Muscle of leg (tissue), 3 donors: ENCODE measurements at regions not wholly inside any gene's neighbourhood (a gene's known extent, or its start where the extent isn't known, plus 50 kb on each side); places are given as distances from the start of the nearest gene placed in this dataset.
"Not testable (repeated sequence)": the region's sequence is repeated elsewhere in the genome, so short reads cannot be mapped to it uniquely, and the experiment has no call there.

Source experiments
- DNase-seq: peaks from one replicate; pipeline ENCODE4 v3.0.0; 2013
- H3K27ac ChIP-seq: one replicate; pipeline ENCODE4 v1.5.1; 2013; ENCODE audit warnings: mild to moderate bottlenecking, low read length, control low read depth
- H3K27me3 ChIP-seq: one replicate; pipeline ENCODE4 v1.6.1; 2013; ENCODE audit warnings: low read length; ENCODE audit not compliant: control insufficient read depth, insufficient read depth
- H3K36me3 ChIP-seq: one replicate; pipeline ENCODE4 v1.6.1; 2013; ENCODE audit warnings: low read length; ENCODE audit not compliant: control insufficient read depth, insufficient read depth
- H3K4me1 ChIP-seq: one replicate; pipeline ENCODE4 v1.6.1; 2013; ENCODE audit warnings: low read length; ENCODE audit not compliant: control insufficient read depth, insufficient read depth
- H3K4me3 ChIP-seq: one replicate; pipeline ENCODE4 v1.5.1; 2013; ENCODE audit warnings: low read length, control low read depth
- H3K9me3 ChIP-seq: replicated peaks from 2 replicates; pipeline ENCODE4 v1.6.1; 2013; ENCODE audit warnings: low read depth, low read length; ENCODE audit not compliant: control insufficient read depth
- WGBS: methylation state at CpG from one replicate; pipeline ENCODE4 v1.1.5; 2013; ENCODE audit warnings: missing lambda C conversion rate; ENCODE audit not compliant: insufficient coverage; 5-methylcytosine and 5-hydroxymethylcytosine counted together

GRCh38 chr9:30937106-30937505, 1447.3 kb upstream of the ACO1 start:
- DNase-seq: no peak
- no peak overlapping the region for H3K4me3 ChIP-seq
- H3K4me1 ChIP-seq: no peaks in the 10 kb centered on the region
- H3K27ac ChIP-seq: no peak overlapping the region
- H3K9me3 ChIP-seq: no peaks in the 10 kb centered on the region
- no CpG with 5 or more reads among the region's 4 CpGs for WGBS
- no peaks in the 10 kb centered on the region for H3K27me3 ChIP-seq
- H3K36me3 ChIP-seq: no peaks in the 10 kb centered on the region

GRCh38 chr9:30942852-30943251, 1441.6 kb upstream of the ACO1 start:
- not testable (repeated sequence) for DNase-seq, H3K27me3 ChIP-seq
- WGBS: no CpG with 5 or more reads among the region's 2 CpGs

GRCh38 chr9:30943446-30944224, 1440.8 kb upstream of the ACO1 start:
- no peak overlapping the region for H3K4me3 ChIP-seq
- no peak overlapping the region for H3K27ac ChIP-seq
- no peaks in the 10 kb centered on the region for H3K27me3 ChIP-seq
- no peaks in the 10 kb centered on the region for H3K4me1 ChIP-seq
- H3K9me3 ChIP-seq: peaks cover 2% of the 10 kb centered on the region
- H3K36me3 ChIP-seq: no peaks in the 10 kb centered on the region
- no peak for DNase-seq
- 88% methylated on average over 20 of the region's 21 CpGs for WGBS

More at GRCh38 chr9:30942852-30943251, 1441.6 kb upstream of the ACO1 start:
- not testable (repeated sequence) for H3K27ac ChIP-seq, H3K4me3 ChIP-seq, H3K36me3 ChIP-seq, H3K9me3 ChIP-seq, H3K4me1 ChIP-seq

- Histone ChIP-seq H3K4me3 (no peak overlapping the region), H3K27ac (no peak overlapping the region), H3K36me3 (no peaks in the 10 kb centered on the region), H3K9me3 (peaks cover 2% of the 10 kb centered on the region), H3K27me3 (no peaks in the 10 kb centered on the region), H3K4me1 (no peaks in the 10 kb centered on the region)
- 90% methylated on average over 6 of the region's 6 CpGs for WGBS
- no peak for DNase-seq
These were observed 1440.2 kb upstream of the ACO1 start for GRCh38 chr9:30944225-30944569.

GRCh38 chr9:30944741-30945280, 1439.6 kb upstream of the ACO1 start:
- Histone ChIP-seq H3K27ac (no peak overlapping the region), H3K4me1 (no peaks in the 10 kb centered on the region), H3K4me3 (no peak overlapping the region), H3K9me3 (peaks cover 2% of the 10 kb centered on the region), H3K36me3 (no peaks in the 10 kb centered on the region), H3K27me3 (no peaks in the 10 kb centered on the region)
- 95% methylated on average over 7 of the region's 12 CpGs for WGBS
- no peak for DNase-seq

GRCh38 chr9:30964332-30964731, 1420.1 kb upstream of the ACO1 start:
- Histone ChIP-seq H3K36me3 (no peaks in the 10 kb centered on the region), H3K4me3 (no peak overlapping the region), H3K9me3 (peaks cover 8% of the 10 kb centered on the region), H3K27ac (no peak overlapping the region), H3K4me1 (no peaks in the 10 kb centered on the region), H3K27me3 (no peaks in the 10 kb centered on the region)
- DNase-seq: no peak

GRCh38 chr9:30967476-30967875, 1417.0 kb upstream of the ACO1 start:
- Histone ChIP-seq H3K4me1 (no peaks in the 10 kb centered on the region), H3K27ac (no peak overlapping the region), H3K4me3 (no peak overlapping the region), H3K36me3 (no peaks in the 10 kb centered on the region), H3K9me3 (peaks cover 8% of the 10 kb centered on the region), H3K27me3 (no peaks in the 10 kb centered on the region)
- peak; percentile 51 for DNase-seq
- no CpG with 5 or more reads among the region's 1 CpG for WGBS

GRCh38 chr9:30970186-30970585, 1414.3 kb upstream of the ACO1 start:
- Histone ChIP-seq H3K36me3 (no peaks in the 10 kb centered on the region), H3K4me3 (no peak overlapping the region), H3K9me3 (no peaks in the 10 kb centered on the region), H3K4me1 (no peaks in the 10 kb centered on the region), H3K27me3 (no peaks in the 10 kb centered on the region), H3K27ac (no peak overlapping the region)
- no CpG with 5 or more reads among the region's 2 CpGs for WGBS
- DNase-seq: no peak

- H3K27me3 ChIP-seq: no peaks in the 10 kb centered on the region
- H3K36me3 ChIP-seq: no peaks in the 10 kb centered on the region
- no CpG with 5 or more reads among the region's 3 CpGs for WGBS
- H3K4me3 ChIP-seq: no peak overlapping the region
- no peaks in the 10 kb centered on the region for H3K4me1 ChIP-seq
- DNase-seq: no peak
- no peaks in the 10 kb centered on the region for H3K9me3 ChIP-seq
- H3K27ac ChIP-seq: no peak overlapping the region
These were observed 1413.6 kb upstream of the ACO1 start for GRCh38 chr9:30970812-30971211.

GRCh38 chr9:30972654-30973053, 1411.8 kb upstream of the ACO1 start:
- DNase-seq: no peak
- Histone ChIP-seq H3K9me3 (no peaks in the 10 kb centered on the region), H3K36me3 (no peaks in the 10 kb centered on the region), H3K4me3 (no peak overlapping the region), H3K27me3 (no peaks in the 10 kb centered on the region), H3K27ac (no peak overlapping the region), H3K4me1 (no peaks in the 10 kb centered on the region)

- Histone ChIP-seq H3K9me3 (no peaks in the 10 kb centered on the region), H3K4me1 (no peaks in the 10 kb centered on the region), H3K4me3 (no peak overlapping the region), H3K27me3 (no peaks in the 10 kb centered on the region), H3K36me3 (no peaks in the 10 kb centered on the region), H3K27ac (no peak overlapping the region)
- no peak for DNase-seq
- WGBS: no CpG with 5 or more reads among the region's 1 CpG
These were observed 1406.5 kb upstream of the ACO1 start for GRCh38 chr9:30977965-30978364.
